KMS-11 (cell line): ENCODE measurements at regions not wholly inside any gene's neighbourhood (a gene's known extent, or its start where the extent isn't known, plus 50 kb on each side); places are given as distances from the start of the nearest gene placed in this dataset.
A peak's percentile ranks its signal among the peaks of the same experiment; 100 is the strongest.

Experiments
- H2AFZ ChIP-seq: fragments of 200-600 bp; sonication (generic); 2 replicates; pipeline ENCODE4 v1.6.1; 2016; ENCODE audit warnings: antibody characterized with exemption, mixed run types, low read depth
- H3K27ac ChIP-seq: fragments of 200-600 bp; sonication (generic); 2 replicates; pipeline ENCODE4 v1.6.1; 2016; ENCODE audit warnings: mild to moderate bottlenecking, mixed run types
- H3K27me3 ChIP-seq: fragments of 200-600 bp; sonication (generic); 2 replicates; pipeline ENCODE4 v1.6.1; 2017; ENCODE audit warnings: mild to moderate bottlenecking, low read depth, mixed run types, moderate library complexity; ENCODE audit not compliant: insufficient read depth
- H3K36me3 ChIP-seq: fragments of 200-600 bp; sonication (generic); 2 replicates; pipeline ENCODE4 v1.6.1; 2017; ENCODE audit warnings: mild to moderate bottlenecking, mixed run types; ENCODE audit not compliant: insufficient read depth
- H3K4me1 ChIP-seq: fragments of 200-600 bp; sonication (generic); 2 replicates; pipeline ENCODE4 v1.6.1; 2016; ENCODE audit warnings: mild to moderate bottlenecking, low read depth, mixed run types; ENCODE audit not compliant: poor library complexity, severe bottlenecking
- H3K4me2 ChIP-seq: fragments of 200-600 bp; sonication (generic); 2 replicates; pipeline ENCODE4 v1.7.0; 2016; ENCODE audit warnings: mild to moderate bottlenecking, mixed run types
- H3K4me3 ChIP-seq: fragments of 200-600 bp; sonication (generic); IDR thresholded peaks from 2 replicates; pipeline ENCODE4 v1.6.1; 2017; ENCODE audit warnings: low read depth, low read length, mixed read lengths; ENCODE audit not compliant: insufficient read depth
- H3K79me2 ChIP-seq: fragments of 200-600 bp; sonication (generic); 2 replicates; pipeline ENCODE4 v1.6.1; 2016; ENCODE audit warnings: low read depth, mixed run types; ENCODE audit not compliant: insufficient read depth
- H3K9ac ChIP-seq: fragments of 200-600 bp; sonication (generic); 2 replicates; pipeline ENCODE4 v1.6.1; 2016; ENCODE audit warnings: mild to moderate bottlenecking, mixed run types
- H4K20me1 ChIP-seq: fragments of 200-600 bp; sonication (generic); 2 replicates; pipeline ENCODE4 v1.6.1; 2016; ENCODE audit warnings: mild to moderate bottlenecking, mixed run types; ENCODE audit not compliant: insufficient read depth
- TF ChIP-seq, protein P1 (sequence below): fragments of 200-600 bp; sonication (generic); conservative IDR thresholded peaks from 2 replicates; pipeline ENCODE4 v1.6.1; 2017; ENCODE audit warnings: low read depth, mild to moderate bottlenecking, antibody characterized with exemption, low read length, moderate library complexity, mixed read lengths

DNA sequence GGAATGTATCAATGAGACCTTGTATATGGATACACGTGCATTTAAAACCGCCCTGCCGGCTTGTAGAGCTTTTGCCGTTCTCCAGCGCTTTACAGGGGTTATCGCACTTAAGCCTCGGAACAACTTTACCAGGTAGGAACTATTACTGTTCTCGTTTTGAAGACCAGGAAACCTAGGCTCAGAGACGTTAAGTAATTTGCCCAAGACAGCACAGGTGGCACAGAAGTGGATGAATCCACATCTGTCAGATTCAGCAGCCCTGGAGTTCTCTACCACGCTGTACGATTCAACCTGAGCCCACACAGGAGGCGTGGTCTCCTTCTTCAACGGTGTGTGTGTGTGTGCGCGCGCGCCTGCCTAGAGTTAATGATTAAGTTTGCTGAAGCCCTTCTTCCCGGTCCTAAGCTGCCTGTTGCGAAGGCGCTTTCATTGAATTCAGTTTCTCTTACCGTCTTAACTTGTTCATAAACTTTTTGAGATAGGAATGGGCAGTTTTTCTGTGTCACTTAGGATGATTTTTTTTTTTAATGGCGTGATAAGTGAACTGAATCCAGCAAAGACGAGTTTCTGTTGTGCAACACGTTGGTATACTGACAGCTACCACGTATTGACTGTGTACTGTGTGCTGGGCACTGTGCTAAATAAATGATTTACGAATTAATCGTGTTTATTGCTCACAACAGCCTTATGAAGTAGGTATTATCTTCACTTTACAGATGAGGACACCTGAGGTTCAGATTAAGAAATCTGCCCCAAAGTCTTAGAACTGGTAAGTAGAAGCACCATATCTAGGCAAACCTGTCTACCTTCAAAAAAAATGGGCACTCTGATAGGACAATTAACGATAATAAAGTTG lies 67.4 kb downstream of the KCNRG start:
- Histone ChIP-seq H3K4me3 (no peak overlapping the region), H3K27me3 (no peaks in the 10 kb centered on the region), H3K36me3 (no peaks in the 10 kb centered on the region), H3K27ac (peak overlapping the region; percentile 95), H3K9ac (peak overlapping the region; percentile 73), H3K4me2 (peak overlapping the region; percentile 67), H4K20me1 (peaks cover 24% of the 10 kb centered on the region), H2AFZ (peak overlapping the region; percentile 28; the same call in 1 of the 2 replicates), H3K79me2 (peaks cover 68% of the 10 kb centered on the region), H3K4me1 (peaks cover 26% of the 10 kb centered on the region)
- TF ChIP-seq, protein P1, sequence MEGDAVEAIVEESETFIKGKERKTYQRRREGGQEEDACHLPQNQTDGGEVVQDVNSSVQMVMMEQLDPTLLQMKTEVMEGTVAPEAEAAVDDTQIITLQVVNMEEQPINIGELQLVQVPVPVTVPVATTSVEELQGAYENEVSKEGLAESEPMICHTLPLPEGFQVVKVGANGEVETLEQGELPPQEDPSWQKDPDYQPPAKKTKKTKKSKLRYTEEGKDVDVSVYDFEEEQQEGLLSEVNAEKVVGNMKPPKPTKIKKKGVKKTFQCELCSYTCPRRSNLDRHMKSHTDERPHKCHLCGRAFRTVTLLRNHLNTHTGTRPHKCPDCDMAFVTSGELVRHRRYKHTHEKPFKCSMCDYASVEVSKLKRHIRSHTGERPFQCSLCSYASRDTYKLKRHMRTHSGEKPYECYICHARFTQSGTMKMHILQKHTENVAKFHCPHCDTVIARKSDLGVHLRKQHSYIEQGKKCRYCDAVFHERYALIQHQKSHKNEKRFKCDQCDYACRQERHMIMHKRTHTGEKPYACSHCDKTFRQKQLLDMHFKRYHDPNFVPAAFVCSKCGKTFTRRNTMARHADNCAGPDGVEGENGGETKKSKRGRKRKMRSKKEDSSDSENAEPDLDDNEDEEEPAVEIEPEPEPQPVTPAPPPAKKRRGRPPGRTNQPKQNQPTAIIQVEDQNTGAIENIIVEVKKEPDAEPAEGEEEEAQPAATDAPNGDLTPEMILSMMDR: no peak

- peaks cover 21% of the 10 kb centered on the region for H3K4me1 ChIP-seq
- no peak overlapping the region for H2AFZ ChIP-seq
- H3K4me3 ChIP-seq: no peak overlapping the region
Measured at GRCh38 chr13:50085063-50085462, 69.8 kb downstream of the KCNRG start.

GRCh38 chr13:50089633-50090032 lies 74.4 kb downstream of the KCNRG start:
- Histone ChIP-seq H3K36me3 (no peaks in the 10 kb centered on the region), H3K4me1 (peaks cover 8% of the 10 kb centered on the region)

More at GRCh38 chr13:50085063-50085462, 69.8 kb downstream of the KCNRG start:
- no peaks in the 10 kb centered on the region for H3K36me3 ChIP-seq
- peak overlapping the region; percentile 25; the same call in 1 of the 2 replicates for H3K4me2 ChIP-seq
- no peak overlapping the region for H3K9ac ChIP-seq
- TF ChIP-seq, protein P1: peak; percentile 76
- H3K79me2 ChIP-seq: peaks cover 53% of the 10 kb centered on the region
- H3K27ac ChIP-seq: no peak overlapping the region
- peaks cover 2% of the 10 kb centered on the region; the same call in 1 of the 2 replicates for H4K20me1 ChIP-seq
- no peaks in the 10 kb centered on the region for H3K27me3 ChIP-seq

DNA sequence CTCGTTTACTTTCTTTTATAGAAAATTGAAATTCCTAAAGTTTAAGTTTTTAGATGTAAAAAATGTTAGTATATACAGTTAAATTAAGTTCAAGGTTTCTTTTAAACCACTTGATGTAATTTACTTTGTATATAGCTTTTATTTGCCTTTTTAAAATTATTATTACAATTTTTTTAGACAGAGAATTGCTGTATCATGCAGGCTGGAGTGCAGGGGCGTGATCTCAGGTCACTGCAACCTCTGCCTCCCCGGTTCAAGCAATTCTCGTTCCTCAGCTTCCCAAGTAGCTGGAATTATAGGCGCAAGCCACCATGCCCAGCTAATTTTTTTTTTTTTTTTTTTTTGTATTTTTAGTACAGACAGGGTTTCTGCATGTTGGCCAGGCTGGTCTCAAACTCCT lies 75.0 kb downstream of the KCNRG start:
- Histone ChIP-seq H3K79me2 (peaks cover 30% of the 10 kb centered on the region; the same call in 1 of the 2 replicates), H2AFZ (no peak overlapping the region), H3K27me3 (no peaks in the 10 kb centered on the region), H3K36me3 (no peaks in the 10 kb centered on the region), H3K27ac (no peak overlapping the region), H3K4me1 (peaks cover 2% of the 10 kb centered on the region), H4K20me1 (no peaks in the 10 kb centered on the region), H3K4me3 (no peak overlapping the region), H3K4me2 (no peak overlapping the region), H3K9ac (no peak overlapping the region)
- TF ChIP-seq, protein P1: no peak

More at GRCh38 chr13:50089633-50090032, 74.4 kb downstream of the KCNRG start:
- H3K27me3 ChIP-seq: no peaks in the 10 kb centered on the region
- no peak overlapping the region for H3K4me2 ChIP-seq
- no peaks in the 10 kb centered on the region for H4K20me1 ChIP-seq
- H3K79me2 ChIP-seq: peaks cover 35% of the 10 kb centered on the region; the same call in 1 of the 2 replicates
- no peak overlapping the region for H3K9ac ChIP-seq
- no peak overlapping the region for H3K27ac ChIP-seq
- H2AFZ ChIP-seq: no peak overlapping the region
- H3K4me3 ChIP-seq: no peak overlapping the region
- TF ChIP-seq, protein P1: no peak
